ENCODE measurements at regions not wholly inside any gene's neighbourhood (a gene's known extent, or its start where the extent isn't known, plus 50 kb on each side); places are given as distances from the start of the nearest gene placed in this dataset.

DNA sequence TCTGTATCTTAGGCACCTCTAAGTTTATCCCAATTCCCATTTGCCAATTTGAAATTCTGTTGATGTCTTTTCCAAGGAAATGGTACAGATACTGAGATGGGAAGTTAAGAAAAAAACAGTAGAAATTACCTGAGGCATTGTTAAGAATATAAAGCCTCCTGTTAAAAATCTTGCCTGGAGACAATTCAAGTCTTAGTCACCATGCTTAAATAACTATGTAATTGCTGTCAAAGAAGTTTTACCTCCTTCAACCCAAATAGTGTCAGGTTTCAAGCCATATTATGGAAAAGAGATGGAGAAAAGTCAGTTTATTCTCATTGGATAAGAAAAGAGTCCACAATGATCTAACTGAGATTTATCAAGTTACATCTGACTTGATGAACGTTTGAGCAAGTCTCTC, 974.7 kb downstream of the GALC start:
- DNase-seq: no peak
- ChIA-PET CTCF (no interaction called here), POLR2A (no interaction called here)
- Histone ChIP-seq H3K4me3 (ENCODE audit: control insufficient read depth in 1 of 7, extremely low read depth in 1 of 7, insufficient read depth in 4 of 7, low read depth in 2 of 7, low read length in 6 of 7) (no peak overlapping the region), H3K36me3 (ENCODE audit: control insufficient read depth in 4 of 4, insufficient read depth in 4 of 4, low read length in 3 of 4) (no peaks in the 10 kb centered on the region), H3K27ac (ENCODE audit: insufficient read depth in 1 of 2, low read depth in 1 of 2, low read length in 2 of 2, poor library complexity in 1 of 2, severe bottlenecking in 2 of 2) (no peak overlapping the region), H3K9me3 (ENCODE audit: control extremely low read depth in 1 of 5, control insufficient read depth in 4 of 5, insufficient read depth in 2 of 5, low read depth in 1 of 5, low read length in 4 of 5) (no peaks in the 10 kb centered on the region), H3K4me1 (ENCODE audit: control extremely low read depth in 1 of 4, control insufficient read depth in 4 of 4, insufficient read depth in 4 of 4, low read length in 3 of 4) (no peaks in the 10 kb centered on the region), H3K27me3 (replicated peaks in 2 of 5; ENCODE audit: control insufficient read depth in 4 of 5, insufficient read depth in 5 of 5, low read length in 4 of 5) (no peaks in the 10 kb centered on the region)
- WGBS (ENCODE audit: insufficient coverage): no CpG with 5 or more reads among the region's 1 CpG

GRCh38 chr14:87017335-87017734, 975.6 kb downstream of the GALC start:
- no peaks in the 10 kb centered on the region for H3K27me3 ChIP-seq (replicated peaks in 2 of 5; ENCODE audit: control insufficient read depth in 4 of 5, insufficient read depth in 5 of 5, low read length in 4 of 5)
- no peak for DNase-seq
- ChIA-PET CTCF (no interaction called here), POLR2A (no interaction called here)
- H3K4me1 ChIP-seq (ENCODE audit: control extremely low read depth in 1 of 4, control insufficient read depth in 4 of 4, insufficient read depth in 4 of 4, low read length in 3 of 4): no peaks in the 10 kb centered on the region
- no peaks in the 10 kb centered on the region for H3K36me3 ChIP-seq (ENCODE audit: control insufficient read depth in 4 of 4, insufficient read depth in 4 of 4, low read length in 3 of 4)
- H3K27ac ChIP-seq (ENCODE audit: insufficient read depth in 1 of 2, low read depth in 1 of 2, low read length in 2 of 2, poor library complexity in 1 of 2, severe bottlenecking in 2 of 2): no peak overlapping the region
- H3K4me3 ChIP-seq (ENCODE audit: control insufficient read depth in 1 of 7, extremely low read depth in 1 of 7, insufficient read depth in 4 of 7, low read depth in 2 of 7, low read length in 6 of 7): no peak overlapping the region
- H3K9me3 ChIP-seq (ENCODE audit: control extremely low read depth in 1 of 5, control insufficient read depth in 4 of 5, insufficient read depth in 2 of 5, low read depth in 1 of 5, low read length in 4 of 5): no peaks in the 10 kb centered on the region
- 61% methylated on average over 2 of the region's 2 CpGs for WGBS (ENCODE audit: insufficient coverage)

GRCh38 chr14:87014856-87015255, 978.1 kb downstream of the GALC start:
- Histone ChIP-seq H3K4me1 (ENCODE audit: control extremely low read depth in 1 of 4, control insufficient read depth in 4 of 4, insufficient read depth in 4 of 4, low read length in 3 of 4) (no peaks in the 10 kb centered on the region), H3K36me3 (ENCODE audit: control insufficient read depth in 4 of 4, insufficient read depth in 4 of 4, low read length in 3 of 4) (no peaks in the 10 kb centered on the region), H3K27me3 (replicated peaks in 2 of 5; ENCODE audit: control insufficient read depth in 4 of 5, insufficient read depth in 5 of 5, low read length in 4 of 5) (no peaks in the 10 kb centered on the region), H3K27ac (ENCODE audit: insufficient read depth in 1 of 2, low read depth in 1 of 2, low read length in 2 of 2, poor library complexity in 1 of 2, severe bottlenecking in 2 of 2) (no peak overlapping the region), H3K4me3 (ENCODE audit: control insufficient read depth in 1 of 7, extremely low read depth in 1 of 7, insufficient read depth in 4 of 7, low read depth in 2 of 7, low read length in 6 of 7) (no peak overlapping the region), H3K9me3 (ENCODE audit: control extremely low read depth in 1 of 5, control insufficient read depth in 4 of 5, insufficient read depth in 2 of 5, low read depth in 1 of 5, low read length in 4 of 5) (no peaks in the 10 kb centered on the region)
- CTCF ChIA-PET: no interaction called here
- POLR2A ChIA-PET: no interaction called here
- WGBS (ENCODE audit: insufficient coverage): no CpG with 5 or more reads among the region's 3 CpGs
- no peak for DNase-seq

- no peak for DNase-seq
- POLR2A ChIA-PET: no interaction called here
- H3K27me3 ChIP-seq (replicated peaks in 2 of 5; ENCODE audit: control insufficient read depth in 4 of 5, insufficient read depth in 5 of 5, low read length in 4 of 5): no peaks in the 10 kb centered on the region
- CTCF ChIA-PET: no interaction called here
- no peaks in the 10 kb centered on the region for H3K36me3 ChIP-seq (ENCODE audit: control insufficient read depth in 4 of 4, insufficient read depth in 4 of 4, low read length in 3 of 4)
- 100% methylated on average over 1 of the region's 2 CpGs for WGBS (ENCODE audit: insufficient coverage)
- no peaks in the 10 kb centered on the region for H3K4me1 ChIP-seq (ENCODE audit: control extremely low read depth in 1 of 4, control insufficient read depth in 4 of 4, insufficient read depth in 4 of 4, low read length in 3 of 4)
- no peaks in the 10 kb centered on the region for H3K9me3 ChIP-seq (ENCODE audit: control extremely low read depth in 1 of 5, control insufficient read depth in 4 of 5, insufficient read depth in 2 of 5, low read depth in 1 of 5, low read length in 4 of 5)
- H3K4me3 ChIP-seq (ENCODE audit: control insufficient read depth in 1 of 7, extremely low read depth in 1 of 7, insufficient read depth in 4 of 7, low read depth in 2 of 7, low read length in 6 of 7): no peak overlapping the region
- H3K27ac ChIP-seq (ENCODE audit: insufficient read depth in 1 of 2, low read depth in 1 of 2, low read length in 2 of 2, poor library complexity in 1 of 2, severe bottlenecking in 2 of 2): no peak overlapping the region
Observed at GRCh38 chr14:87013583-87013982, 979.4 kb downstream of the GALC start.

DNA sequence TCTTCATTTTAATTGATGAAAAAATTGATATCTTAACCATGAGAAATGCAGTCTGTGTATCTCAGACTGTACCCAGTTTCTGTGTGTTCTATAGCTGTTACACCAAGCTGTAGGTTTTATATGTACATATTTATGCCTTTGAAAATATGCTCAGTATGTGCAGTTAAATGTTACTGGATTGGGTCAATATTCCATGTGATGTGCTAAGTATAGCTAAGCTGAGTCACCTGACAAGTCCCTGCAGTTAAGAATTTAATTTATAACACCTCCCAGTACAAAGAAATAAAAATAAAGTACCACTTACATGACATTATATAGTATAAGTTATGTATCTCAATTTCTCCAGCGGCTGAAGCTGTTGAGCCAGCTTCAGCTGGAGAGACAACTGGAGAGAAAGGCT, 984.0 kb downstream of the GALC start:
- H3K4me1 ChIP-seq (ENCODE audit: control extremely low read depth in 1 of 4, control insufficient read depth in 4 of 4, insufficient read depth in 4 of 4, low read length in 3 of 4): no peaks in the 10 kb centered on the region
- CTCF ChIA-PET: no interaction called here
- POLR2A ChIA-PET: no interaction called here
- no peaks in the 10 kb centered on the region for H3K27me3 ChIP-seq (replicated peaks in 2 of 5; ENCODE audit: control insufficient read depth in 4 of 5, insufficient read depth in 5 of 5, low read length in 4 of 5)
- WGBS (ENCODE audit: insufficient coverage): no CpG with 5 or more reads among the region's 1 CpG
- H3K36me3 ChIP-seq (ENCODE audit: control insufficient read depth in 4 of 4, insufficient read depth in 4 of 4, low read length in 3 of 4): no peaks in the 10 kb centered on the region
- DNase-seq: no peak
- H3K4me3 ChIP-seq (ENCODE audit: control insufficient read depth in 1 of 7, extremely low read depth in 1 of 7, insufficient read depth in 4 of 7, low read depth in 2 of 7, low read length in 6 of 7): no peak overlapping the region
- H3K27ac ChIP-seq (ENCODE audit: insufficient read depth in 1 of 2, low read depth in 1 of 2, low read length in 2 of 2, poor library complexity in 1 of 2, severe bottlenecking in 2 of 2): no peak overlapping the region
- H3K9me3 ChIP-seq (ENCODE audit: control extremely low read depth in 1 of 5, control insufficient read depth in 4 of 5, insufficient read depth in 2 of 5, low read depth in 1 of 5, low read length in 4 of 5): no peaks in the 10 kb centered on the region

- Histone ChIP-seq H3K9me3 (ENCODE audit: control extremely low read depth in 1 of 5, control insufficient read depth in 4 of 5, insufficient read depth in 2 of 5, low read depth in 1 of 5, low read length in 4 of 5) (no peaks in the 10 kb centered on the region), H3K4me1 (ENCODE audit: control extremely low read depth in 1 of 4, control insufficient read depth in 4 of 4, insufficient read depth in 4 of 4, low read length in 3 of 4) (no peaks in the 10 kb centered on the region), H3K4me3 (ENCODE audit: control insufficient read depth in 1 of 7, extremely low read depth in 1 of 7, insufficient read depth in 4 of 7, low read depth in 2 of 7, low read length in 6 of 7) (no peak overlapping the region), H3K27ac (ENCODE audit: insufficient read depth in 1 of 2, low read depth in 1 of 2, low read length in 2 of 2, poor library complexity in 1 of 2, severe bottlenecking in 2 of 2) (no peak overlapping the region), H3K27me3 (replicated peaks in 2 of 5; ENCODE audit: control insufficient read depth in 4 of 5, insufficient read depth in 5 of 5, low read length in 4 of 5) (no peaks in the 10 kb centered on the region), H3K36me3 (ENCODE audit: control insufficient read depth in 4 of 4, insufficient read depth in 4 of 4, low read length in 3 of 4) (no peaks in the 10 kb centered on the region)
- ChIA-PET POLR2A (no interaction called here), CTCF (no interaction called here)
- DNase-seq: no peak
- WGBS (ENCODE audit: insufficient coverage): 100% methylated on average over 1 of the region's 4 CpGs
Observed at GRCh38 chr14:87005280-87005679, 987.7 kb downstream of the GALC start.

GRCh38 chr14:87002776-87003175, 990.2 kb downstream of the GALC start:
- WGBS (ENCODE audit: insufficient coverage): 66% methylated on average over 2 of the region's 2 CpGs
- DNase-seq: no peak
- H3K4me3 ChIP-seq (ENCODE audit: control insufficient read depth in 1 of 7, extremely low read depth in 1 of 7, insufficient read depth in 4 of 7, low read depth in 2 of 7, low read length in 6 of 7): no peak overlapping the region
- H3K27me3 ChIP-seq (replicated peaks in 2 of 5; ENCODE audit: control insufficient read depth in 4 of 5, insufficient read depth in 5 of 5, low read length in 4 of 5): no peaks in the 10 kb centered on the region
- H3K4me1 ChIP-seq (ENCODE audit: control extremely low read depth in 1 of 4, control insufficient read depth in 4 of 4, insufficient read depth in 4 of 4, low read length in 3 of 4): no peaks in the 10 kb centered on the region
- H3K27ac ChIP-seq (ENCODE audit: insufficient read depth in 1 of 2, low read depth in 1 of 2, low read length in 2 of 2, poor library complexity in 1 of 2, severe bottlenecking in 2 of 2): no peak overlapping the region
- CTCF ChIA-PET: no interaction called here
- no peaks in the 10 kb centered on the region for H3K36me3 ChIP-seq (ENCODE audit: control insufficient read depth in 4 of 4, insufficient read depth in 4 of 4, low read length in 3 of 4)
- POLR2A ChIA-PET: no interaction called here
- H3K9me3 ChIP-seq (ENCODE audit: control extremely low read depth in 1 of 5, control insufficient read depth in 4 of 5, insufficient read depth in 2 of 5, low read depth in 1 of 5, low read length in 4 of 5): no peaks in the 10 kb centered on the region

- POLR2A ChIA-PET: no interaction called here
- Histone ChIP-seq H3K27me3 (replicated peaks in 2 of 5; ENCODE audit: control insufficient read depth in 4 of 5, insufficient read depth in 5 of 5, low read length in 4 of 5) (no peaks in the 10 kb centered on the region), H3K36me3 (ENCODE audit: control insufficient read depth in 4 of 4, insufficient read depth in 4 of 4, low read length in 3 of 4) (no peaks in the 10 kb centered on the region), H3K4me3 (ENCODE audit: control insufficient read depth in 1 of 7, extremely low read depth in 1 of 7, insufficient read depth in 4 of 7, low read depth in 2 of 7, low read length in 6 of 7) (no peak overlapping the region), H3K9me3 (ENCODE audit: control extremely low read depth in 1 of 5, control insufficient read depth in 4 of 5, insufficient read depth in 2 of 5, low read depth in 1 of 5, low read length in 4 of 5) (no peaks in the 10 kb centered on the region), H3K4me1 (ENCODE audit: control extremely low read depth in 1 of 4, control insufficient read depth in 4 of 4, insufficient read depth in 4 of 4, low read length in 3 of 4) (no peaks in the 10 kb centered on the region), H3K27ac (ENCODE audit: insufficient read depth in 1 of 2, low read depth in 1 of 2, low read length in 2 of 2, poor library complexity in 1 of 2, severe bottlenecking in 2 of 2) (no peak overlapping the region)
- 100% methylated on average over 2 of the region's 2 CpGs for WGBS (ENCODE audit: insufficient coverage)
- DNase-seq: no peak
- CTCF ChIA-PET: no interaction called here
Observed at GRCh38 chr14:87001333-87001732, 991.6 kb downstream of the GALC start.

Measured in common myeloid progenitor, CD34-positive (primary cell).